GM21515 (cell line): ENCODE measurements at regions not wholly inside any gene's neighbourhood (a gene's known extent, or its start where the extent isn't known, plus 50 kb on each side); places are given as distances from the start of the nearest gene placed in this dataset.

Experiments used
- ATAC-seq: cut with Tn5 transposase; IDR thresholded peaks from one replicate; pipeline ENCODE4 v1.9.1; 2021; ENCODE audit not compliant: unreplicated experiment

DNA sequence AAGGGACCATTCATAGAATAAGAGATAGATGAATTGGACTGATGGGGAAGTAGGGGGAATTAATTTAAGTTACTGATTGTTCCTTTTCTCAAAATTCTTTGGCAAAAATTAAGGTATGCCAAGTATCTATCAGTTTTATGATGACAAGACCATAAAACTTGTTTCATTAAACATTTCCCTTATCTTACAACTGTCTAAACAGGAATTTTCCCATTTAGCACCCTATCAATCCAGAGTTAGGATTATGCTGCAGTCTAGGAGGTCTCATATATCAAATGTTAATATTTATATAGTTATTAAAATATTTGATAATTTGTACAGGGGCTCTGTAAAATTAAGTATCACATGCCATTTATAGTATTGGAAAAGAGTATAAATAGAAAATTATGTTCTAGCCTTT lies 51.5 kb upstream of the ARID1B start:
- no peak for ATAC-seq

DNA sequence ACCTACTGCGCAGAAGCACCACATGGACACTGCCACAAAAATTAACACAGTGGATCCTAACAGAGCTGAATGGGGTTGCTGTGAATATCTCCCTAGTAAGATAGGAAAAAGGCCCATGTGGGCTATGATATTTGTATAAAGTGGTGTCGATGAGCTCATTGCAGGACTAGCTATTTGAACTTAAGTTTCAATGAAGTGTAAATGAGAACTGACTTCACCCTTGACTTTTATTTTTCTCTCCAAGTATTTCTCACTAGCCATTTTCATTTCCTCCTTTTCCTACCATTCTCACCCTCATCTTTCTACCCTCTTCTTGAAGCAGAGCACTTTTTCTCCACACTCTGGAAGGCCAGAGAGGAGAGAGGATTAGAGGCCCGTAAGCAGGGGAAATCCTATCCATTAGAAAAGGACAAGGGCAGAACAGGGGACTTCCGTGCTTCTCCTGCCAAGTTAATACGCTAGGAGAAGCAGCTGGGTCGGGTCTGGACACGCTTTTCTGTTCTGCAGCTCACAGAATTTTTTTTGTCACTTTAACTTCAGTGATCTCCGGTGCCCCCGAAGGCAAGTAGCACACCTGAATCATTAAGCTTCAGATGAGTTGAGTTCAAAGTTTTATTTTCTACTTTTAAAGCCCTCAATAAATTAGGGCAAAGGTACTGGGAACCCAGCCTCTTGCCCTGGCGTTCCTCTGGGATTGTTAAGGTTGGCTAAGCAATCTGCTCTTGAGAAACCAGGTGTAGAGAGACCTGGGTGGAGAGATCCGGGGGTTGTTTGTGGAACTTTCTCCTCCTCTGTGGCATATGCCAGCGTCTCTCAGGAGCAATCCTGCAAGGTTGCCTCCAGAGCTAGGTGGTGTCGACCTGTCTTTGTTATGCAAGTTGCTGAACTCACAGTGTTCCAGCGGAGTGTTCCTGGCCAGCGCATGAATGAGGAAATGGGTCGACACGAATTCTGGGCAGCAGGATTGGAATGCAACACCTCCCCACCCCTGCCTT lies 56.2 kb upstream of the ARID1B start:
- ATAC-seq = peak; percentile 54

DNA sequence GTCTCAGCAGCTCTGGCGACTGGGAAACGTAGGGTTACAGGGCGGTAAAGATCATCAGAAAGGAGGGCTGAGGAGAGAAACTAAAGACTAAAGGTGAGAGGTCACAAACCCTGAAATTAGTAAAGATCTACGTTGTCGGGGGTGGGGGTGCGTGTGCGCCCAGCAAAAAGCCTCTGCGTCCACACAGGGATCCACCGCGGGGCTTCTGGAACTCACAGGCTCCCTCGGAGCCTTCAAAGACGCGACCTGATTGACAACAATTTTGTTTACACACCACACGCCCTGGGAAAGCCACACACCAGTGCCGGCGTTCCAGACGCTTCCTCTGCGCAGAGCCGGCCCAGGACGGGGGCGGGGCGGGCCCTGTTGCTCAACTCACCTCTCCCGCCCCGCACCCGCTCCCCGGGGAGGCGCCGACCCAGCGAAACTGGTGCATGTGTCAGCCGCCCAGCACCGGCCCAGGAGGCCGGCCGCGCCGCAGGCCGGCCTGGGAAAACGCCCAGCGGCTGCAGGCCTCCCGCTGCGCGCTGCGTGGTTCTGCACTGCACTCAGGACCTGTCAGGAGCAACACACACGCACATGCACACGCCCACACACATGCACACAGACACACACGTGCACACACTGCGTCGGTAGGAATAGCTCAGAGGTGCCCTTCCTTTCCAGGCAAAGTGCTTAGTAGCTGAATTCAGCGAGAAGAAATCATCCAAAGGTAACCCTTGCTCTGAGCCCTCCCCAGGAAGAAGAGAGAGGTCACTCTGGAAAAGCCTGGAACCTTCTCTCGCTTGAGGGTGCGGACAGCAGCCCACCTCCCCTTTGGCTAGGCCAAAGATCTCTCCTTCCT lies 57.2 kb upstream of the ARID1B start:
- peak; percentile 79 for ATAC-seq

DNA sequence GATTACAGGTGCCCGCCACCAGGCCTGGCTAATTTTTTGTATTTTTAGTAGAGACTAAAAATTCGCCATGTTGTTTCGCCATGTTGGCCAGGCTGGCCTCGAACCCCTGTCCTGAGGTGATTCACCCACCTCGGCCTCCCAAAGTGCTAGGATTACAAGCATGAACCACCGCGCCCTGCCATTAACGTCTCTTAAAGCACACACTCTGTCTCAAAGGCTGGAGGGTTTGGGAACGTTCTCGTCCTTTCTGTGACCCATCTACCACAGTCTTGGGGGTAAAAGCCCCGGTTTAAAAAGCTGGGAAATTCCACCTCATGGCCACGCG lies 57.8 kb upstream of the ARID1B start:
- ATAC-seq = no peak

DNA sequence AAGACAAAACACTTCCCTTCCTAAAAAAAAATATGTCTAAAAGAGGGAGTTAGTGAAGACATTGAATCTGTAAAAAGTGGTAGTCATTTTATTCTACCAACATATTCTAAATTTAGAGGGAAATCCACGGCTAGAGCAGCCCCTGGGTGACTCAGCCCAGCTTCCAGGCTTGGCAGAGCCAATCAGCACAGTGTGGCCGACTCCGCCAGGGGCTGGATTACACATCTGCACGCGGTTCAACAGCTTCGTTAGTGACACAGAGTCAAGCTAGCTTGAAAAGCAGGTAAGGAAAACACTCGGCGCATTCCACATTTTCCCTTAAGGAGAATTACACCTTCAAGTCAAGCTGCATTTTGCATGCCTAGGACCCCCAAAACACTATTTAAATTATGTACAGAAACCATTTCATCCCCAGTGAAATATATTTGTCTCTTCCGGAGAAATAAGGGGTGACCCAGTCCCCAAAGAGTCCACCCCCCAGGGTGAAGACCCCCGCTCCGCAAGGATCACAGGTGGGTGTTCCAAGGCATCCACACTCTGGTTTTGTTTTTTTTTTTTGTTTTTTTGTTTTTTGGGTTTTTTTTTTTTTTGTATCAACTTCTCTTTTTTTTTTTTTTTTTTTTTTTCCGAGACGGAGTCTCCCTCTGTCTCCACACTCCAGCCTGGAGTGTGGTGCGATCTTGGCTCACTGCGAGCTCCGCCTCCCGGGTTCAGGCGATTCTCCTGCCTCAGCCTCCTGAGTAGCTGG lies 58.4 kb upstream of the ARID1B start:
- no peak for ATAC-seq

DNA sequence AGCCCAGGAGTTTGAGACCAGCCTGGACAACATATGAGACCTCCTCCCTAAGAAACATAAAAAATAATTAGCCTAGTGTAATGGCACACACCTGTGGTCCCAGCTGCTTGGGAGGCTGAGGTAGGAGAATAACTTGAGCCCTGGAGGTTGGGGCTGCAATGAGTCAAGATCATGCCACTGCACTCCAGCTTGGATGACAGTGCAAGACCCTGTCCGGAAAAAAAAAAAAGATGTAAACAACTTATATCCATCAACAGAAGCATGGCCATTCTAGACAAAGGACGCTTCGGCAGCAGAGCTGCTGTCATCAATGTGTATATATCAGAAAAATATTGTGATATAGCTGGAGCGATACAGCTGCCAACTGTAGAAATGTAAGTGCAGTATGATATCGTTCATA lies 59.6 kb upstream of the ARID1B start:
- no peak for ATAC-seq

DNA sequence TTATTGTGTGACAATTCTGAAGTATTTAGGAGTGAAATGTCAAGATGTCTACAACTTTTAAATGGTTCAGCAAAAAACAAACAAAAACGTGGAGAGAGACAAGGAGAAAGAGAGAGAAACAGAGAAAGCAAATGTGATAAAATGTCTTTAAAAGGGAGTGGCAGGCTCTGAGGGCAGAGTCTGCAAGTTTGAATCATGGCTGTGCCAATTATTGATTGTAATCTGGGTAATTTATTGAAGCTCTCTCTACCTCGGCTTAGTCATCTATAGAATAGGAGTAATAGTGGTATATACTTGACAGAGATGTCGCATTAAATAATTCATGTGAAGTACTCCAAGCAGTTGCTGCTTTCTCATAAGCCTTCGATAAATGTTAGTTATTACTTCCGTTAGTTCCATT lies 61.3 kb upstream of the ARID1B start:
- no peak for ATAC-seq

DNA sequence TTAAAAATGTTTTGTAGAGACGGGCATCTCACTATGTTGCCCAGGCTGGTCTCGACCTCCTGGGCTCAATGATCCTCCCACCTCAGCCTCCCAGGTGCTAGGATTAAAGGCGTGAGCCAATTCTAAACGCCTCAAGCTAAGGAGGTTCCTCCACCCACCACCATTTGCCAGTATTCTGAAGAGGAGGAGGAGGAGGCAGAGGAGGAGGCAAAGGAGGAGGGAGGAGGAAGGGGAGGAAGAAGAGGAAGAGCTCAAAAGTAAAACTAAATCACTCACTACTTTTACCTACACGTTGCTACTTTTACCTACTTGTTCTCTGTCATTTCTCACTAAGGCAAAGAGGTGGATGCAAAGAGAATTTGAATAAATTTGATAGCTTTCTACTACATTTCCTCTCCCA lies 63.6 kb upstream of the ARID1B start:
- no peak for ATAC-seq

DNA sequence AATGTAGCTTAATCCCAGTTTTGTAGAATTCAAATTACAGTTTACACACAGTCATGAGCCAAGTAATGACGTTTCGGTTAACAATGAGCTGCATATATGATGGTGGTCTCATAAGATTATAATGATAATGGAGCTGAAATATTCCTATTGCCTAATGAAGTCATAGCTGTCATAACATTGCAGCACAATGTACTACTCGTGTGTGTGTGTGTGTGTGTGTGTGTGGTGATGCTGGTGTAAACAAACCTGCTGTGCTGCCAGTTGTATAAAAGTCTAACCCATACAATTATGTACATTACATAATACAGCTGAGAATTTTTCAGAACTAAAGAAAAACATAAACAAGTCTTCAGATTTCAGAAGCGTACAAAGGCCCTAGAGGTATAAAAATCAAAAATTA lies 66.7 kb upstream of the ARID1B start:
- ATAC-seq = no peak

DNA sequence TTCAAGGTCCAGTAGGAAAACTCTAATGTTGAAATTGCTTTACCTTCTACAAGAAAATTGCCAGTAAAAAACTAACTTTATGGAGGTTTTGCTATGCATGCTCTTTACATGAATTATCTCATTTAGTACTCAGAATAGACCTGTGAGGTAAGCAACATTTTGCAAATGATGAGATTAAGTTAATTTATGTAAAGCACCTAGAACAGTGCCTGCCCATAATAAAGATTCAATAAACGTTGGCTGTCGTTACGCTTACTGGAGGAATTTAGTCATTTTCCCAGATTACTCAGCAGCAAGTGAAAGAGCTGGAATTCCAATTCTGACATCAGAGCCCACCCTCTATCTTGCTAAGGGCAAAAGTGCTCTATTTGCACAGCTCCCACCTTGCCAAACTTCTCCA lies 69.4 kb upstream of the ARID1B start:
- no peak for ATAC-seq

DNA sequence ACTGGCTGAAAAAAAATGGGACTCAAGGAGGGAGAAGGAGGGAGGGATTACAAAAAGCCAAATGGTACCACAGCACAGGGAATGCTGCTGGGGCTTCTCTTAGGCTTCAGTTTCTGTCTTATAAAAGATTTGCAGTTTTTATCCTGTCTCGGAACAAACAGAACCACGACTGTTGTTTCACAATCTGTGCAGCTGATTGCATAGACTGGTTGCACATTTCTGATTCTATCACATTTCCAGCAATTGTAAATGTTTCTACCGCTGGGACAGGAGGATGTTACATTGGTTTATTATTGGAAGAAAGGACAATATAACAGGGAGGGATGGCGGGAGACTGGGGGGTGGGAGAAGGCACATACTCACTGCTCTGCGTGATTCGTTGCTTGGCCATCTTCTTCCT lies 73.5 kb upstream of the ARID1B start:
- no peak for ATAC-seq

DNA sequence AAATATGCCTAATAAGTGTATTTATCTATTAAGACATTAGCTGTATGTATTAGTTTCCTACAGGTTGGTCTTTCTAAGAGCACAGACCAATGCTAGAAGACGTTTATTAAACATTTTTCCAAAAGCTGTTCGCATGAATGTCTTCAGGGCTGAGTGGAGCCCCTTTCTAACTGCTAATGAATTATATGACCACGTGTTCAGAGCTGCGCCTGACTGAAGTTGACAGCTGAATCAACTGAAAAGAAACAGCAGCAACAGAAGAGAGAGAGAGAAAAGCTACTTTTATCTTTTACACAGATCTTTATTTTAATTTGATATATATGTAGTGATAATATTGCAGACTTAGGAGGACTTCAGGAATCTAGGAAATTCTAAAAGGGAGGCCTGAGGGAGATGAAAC lies 75.2 kb upstream of the ARID1B start:
- ATAC-seq = no peak

DNA sequence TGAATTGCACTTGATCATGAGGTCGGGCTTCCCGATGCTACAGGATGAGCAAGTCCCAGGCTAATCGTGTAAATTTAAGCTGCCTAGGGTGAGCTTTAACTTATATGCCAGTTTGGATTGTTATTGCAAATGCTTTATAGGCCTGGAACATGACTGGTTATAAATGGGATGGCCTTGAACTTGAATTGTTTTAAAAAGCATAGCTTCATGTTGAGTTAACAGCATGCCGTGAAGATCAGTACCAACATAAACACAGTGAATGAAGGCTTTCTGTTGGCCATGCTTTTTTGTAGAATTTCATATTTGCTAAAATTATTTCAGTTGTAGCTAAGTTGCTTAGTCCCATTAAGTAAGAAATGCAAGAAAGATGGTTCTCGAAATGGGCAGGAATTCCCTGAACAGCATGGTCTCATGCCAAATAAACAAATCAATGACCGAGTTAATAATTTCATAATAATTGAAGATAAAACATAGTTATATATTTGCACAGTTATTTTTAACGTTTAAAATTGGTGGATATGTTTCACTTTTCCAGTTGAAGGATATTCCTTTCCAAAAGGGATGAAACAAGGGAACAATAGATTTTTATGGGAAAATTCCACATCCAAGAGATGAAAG lies 76.6 kb upstream of the ARID1B start:
- no peak for ATAC-seq

DNA sequence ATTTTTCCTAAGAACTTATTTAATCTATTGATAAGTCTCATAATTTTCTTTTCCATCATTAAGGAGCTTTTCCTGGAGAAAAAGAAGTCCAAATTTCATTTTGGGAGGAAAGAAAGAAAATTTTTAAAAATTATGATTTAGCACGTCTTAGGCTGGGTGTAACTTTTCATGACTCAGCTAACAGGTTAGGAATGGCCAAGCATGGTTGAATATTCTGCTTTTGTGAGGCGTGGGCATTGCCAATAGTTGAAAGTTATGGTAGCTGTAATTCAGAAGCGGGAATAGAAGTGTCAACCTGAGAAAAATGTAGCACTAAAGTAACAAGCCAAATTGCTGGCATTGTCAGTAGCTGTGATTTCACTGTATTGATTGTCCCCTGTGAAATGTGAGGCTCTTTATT lies 77.2 kb upstream of the ARID1B start:
- no peak for ATAC-seq

DNA sequence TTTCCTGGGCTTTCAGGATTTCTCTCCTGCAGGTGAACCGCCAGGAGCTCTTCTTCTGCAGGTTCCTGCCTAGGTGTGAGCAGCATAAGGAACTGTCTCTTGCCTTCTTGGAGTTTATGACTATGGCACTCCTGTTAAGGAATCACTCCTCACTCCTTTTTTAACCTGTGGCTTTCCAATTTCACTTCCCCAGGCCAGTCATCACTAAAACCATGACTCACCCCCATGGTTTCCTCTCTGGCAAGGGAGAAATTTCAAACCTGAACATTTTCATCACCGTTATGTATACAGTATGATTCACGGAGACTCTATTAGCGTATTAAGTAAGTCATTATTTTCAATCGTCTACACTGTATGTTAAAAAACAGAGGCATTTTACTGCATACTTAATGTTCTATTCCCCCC lies 78.2 kb upstream of the ARID1B start:
- ATAC-seq = no peak

DNA sequence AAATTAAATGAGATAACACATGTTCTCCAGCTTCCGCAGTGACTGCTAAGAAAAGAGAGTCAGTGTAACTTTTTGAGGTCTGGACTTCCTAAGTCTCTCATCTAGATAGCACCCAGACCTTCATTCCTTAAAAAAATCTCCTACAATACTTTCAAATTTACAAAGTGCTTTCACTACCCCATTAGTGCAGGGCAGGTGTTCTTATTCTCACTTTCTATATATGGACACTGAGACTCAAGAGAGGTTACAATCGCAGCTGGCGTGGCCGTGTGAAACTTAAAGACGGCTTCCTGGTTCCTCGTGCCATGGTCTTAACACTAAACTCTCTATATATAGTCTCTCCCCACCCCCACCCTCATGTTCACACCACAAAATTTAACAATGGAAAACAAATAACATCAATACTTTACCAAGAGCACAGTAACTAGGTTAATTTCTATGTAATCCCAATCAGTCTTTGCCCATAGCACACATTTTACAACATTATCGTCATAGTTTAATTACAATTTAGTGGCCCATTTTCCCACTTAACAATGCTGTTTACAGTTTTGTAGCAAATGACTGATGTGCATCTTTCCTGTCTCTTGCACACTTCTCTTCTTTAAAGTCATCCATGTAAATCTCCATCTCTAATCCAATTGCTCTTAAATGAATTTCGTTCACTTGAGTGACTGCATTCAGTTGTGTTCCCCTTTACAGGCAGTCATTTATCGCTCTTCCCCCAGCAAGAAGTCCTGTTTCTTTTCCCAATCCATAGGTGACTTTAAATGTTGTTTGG lies 78.8 kb upstream of the ARID1B start:
- peak; percentile 85 for ATAC-seq

DNA sequence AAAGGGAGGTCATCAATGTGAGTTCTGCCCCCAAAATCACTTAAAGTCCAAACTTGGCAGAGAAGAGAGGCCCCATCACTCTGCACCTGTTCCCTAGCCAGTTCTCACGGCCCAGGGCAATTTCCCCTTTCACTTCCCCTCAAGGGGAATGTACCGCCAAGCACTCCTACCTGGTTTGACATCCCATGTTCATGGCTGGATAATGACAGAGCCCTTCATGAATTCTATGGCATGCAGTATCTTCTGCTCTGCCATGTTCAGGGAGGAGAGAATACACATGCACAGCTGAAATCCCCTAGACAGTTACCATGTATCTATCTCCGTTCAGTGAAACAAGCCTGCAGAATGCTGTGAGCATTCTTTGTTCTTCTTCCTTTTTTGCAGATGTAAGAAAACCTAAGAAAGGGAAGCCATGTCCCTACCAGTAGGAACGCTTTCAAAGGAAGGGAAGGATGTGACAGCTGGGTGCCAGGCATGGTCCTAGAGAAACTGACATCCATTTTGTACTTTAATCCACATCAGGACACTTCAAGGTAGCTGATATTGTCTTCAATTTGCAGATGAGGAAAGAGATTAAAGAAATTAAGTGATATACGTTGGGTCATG lies 79.8 kb upstream of the ARID1B start:
- peak; percentile 42 for ATAC-seq

DNA sequence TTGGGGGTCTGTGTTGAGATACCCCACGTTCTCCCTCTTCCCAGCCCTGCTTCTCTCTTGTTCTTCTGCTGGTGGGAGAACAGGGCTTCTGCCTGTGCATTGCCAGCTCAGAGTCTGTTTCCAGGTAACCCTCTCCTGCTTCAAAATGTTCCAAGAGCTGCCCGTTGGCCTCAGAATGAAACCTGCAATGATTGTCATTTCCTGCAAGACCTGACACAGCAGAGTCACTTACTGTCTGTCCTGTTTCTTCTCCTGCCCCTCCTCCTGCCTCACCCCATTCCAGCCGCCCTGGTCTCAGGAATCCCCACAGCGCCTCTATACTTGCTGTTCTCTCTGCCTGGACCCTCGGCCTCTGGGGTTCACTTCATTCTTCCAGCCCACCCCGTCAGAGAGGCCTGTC lies 81.4 kb upstream of the ARID1B start:
- no peak for ATAC-seq

DNA sequence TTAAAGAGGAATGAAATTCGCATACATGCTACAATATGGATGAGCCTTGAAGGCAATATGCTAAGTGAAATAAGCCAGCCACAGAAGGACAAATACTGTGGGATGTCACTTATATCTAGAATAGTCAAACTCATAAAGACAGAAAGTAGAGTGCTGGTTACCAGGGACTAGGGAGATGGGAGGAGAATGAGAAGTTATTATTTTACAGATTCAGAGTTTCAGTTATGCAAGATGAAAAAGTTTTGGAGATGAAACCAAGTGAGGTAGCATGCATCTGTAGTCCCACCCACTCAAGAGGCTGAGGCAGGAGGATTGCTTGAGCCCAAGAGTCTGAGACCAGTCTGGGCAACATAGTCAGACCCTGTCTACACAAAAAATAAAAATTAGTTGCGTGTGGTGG lies 82.5 kb upstream of the ARID1B start:
- ATAC-seq = no peak

DNA sequence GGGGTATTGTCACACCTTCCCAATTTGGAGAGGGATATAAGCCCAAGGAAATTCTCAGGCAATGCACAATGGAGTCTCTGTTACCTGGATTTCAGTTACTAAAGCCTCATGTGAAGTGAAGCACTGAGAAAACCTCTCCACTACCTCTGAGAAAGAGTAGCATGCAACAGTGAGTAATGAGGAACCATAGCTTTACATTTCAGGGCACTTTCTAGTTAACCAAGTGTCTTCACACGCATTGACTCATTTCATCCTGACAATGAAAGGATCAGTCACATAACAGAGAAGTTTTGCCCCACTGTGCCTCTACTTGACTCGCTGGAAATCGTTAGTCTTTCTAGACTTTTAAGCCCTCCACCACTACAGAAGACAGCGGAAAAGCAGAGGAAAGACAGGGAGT lies 86.2 kb upstream of the ARID1B start:
- peak; percentile 53 for ATAC-seq
